ENCODE measurements at regions not wholly inside any gene's neighbourhood (a gene's known extent, or its start where the extent isn't known, plus 50 kb on each side); places are given as distances from the start of the nearest gene placed in this dataset.

DNA sequence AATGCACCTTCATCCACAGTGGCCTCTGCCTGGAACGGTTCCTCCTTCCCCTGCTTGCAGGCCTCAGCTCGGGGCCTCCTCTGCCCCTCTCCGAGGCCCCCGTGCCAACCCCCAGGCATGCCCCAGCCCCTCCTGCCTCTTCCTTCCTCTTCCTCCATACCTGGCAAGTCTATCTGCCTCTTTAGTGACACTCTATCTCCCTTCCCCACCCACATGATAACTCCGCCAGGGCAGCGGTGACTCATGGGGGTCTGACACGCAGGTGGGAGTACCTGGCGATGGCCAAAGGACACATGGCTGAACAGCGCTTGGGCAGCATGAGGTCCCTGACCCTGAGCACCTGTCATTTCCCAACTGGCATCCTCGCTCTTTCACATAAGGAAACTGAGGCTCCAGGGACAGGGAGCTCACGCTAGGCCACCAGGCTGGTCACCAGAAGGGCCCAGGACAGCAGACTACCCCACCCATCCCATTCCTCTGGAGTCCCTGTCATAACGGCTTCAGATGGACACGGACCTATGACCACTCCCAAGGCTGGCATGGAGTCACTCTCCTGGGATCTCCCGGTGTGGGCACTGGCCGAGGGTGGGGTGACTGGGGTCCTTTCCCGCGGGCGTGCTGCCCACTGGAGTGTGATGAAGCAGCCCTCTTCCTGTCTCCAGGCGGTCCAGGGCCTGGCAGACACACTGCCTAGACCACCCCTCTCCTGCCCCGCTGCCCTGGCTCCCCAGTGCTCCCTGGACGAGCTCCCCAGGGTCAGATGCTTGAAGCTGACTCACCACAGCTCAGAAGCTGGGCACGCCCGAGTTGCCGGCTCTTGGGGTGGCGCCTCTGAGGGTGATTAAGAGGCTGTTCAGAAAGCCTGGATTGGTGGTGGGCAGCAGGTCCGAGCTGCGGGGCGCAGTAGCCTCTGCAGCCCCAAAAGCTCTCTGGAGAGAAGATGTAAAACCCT, 100.6 kb downstream of the ENGASE start:
- TF ChIP-seq, protein P1, sequence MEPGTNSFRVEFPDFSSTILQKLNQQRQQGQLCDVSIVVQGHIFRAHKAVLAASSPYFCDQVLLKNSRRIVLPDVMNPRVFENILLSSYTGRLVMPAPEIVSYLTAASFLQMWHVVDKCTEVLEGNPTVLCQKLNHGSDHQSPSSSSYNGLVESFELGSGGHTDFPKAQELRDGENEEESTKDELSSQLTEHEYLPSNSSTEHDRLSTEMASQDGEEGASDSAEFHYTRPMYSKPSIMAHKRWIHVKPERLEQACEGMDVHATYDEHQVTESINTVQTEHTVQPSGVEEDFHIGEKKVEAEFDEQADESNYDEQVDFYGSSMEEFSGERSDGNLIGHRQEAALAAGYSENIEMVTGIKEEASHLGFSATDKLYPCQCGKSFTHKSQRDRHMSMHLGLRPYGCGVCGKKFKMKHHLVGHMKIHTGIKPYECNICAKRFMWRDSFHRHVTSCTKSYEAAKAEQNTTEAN (CRISPR knock-in tag; IDR thresholded peaks at IDR 0.05) = no peak
- TF ChIP-seq FOXK1 (CRISPR knock-in tag; IDR thresholded peaks at IDR 0.05) (no peak), NR3C1 (CRISPR knock-in tag; conservative IDR thresholded peaks at IDR 0.05; ENCODE audit: low read depth) (no peak), NR1H2 (CRISPR knock-in tag; IDR thresholded peaks at IDR 0.05) (no peak)
- TF ChIP-seq, protein P2, sequence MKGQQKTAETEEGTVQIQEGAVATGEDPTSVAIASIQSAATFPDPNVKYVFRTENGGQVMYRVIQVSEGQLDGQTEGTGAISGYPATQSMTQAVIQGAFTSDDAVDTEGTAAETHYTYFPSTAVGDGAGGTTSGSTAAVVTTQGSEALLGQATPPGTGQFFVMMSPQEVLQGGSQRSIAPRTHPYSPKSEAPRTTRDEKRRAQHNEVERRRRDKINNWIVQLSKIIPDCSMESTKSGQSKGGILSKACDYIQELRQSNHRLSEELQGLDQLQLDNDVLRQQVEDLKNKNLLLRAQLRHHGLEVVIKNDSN (CRISPR knock-in tag; IDR thresholded peaks at IDR 0.05) = no peak
- TF ChIP-seq, protein P3, sequence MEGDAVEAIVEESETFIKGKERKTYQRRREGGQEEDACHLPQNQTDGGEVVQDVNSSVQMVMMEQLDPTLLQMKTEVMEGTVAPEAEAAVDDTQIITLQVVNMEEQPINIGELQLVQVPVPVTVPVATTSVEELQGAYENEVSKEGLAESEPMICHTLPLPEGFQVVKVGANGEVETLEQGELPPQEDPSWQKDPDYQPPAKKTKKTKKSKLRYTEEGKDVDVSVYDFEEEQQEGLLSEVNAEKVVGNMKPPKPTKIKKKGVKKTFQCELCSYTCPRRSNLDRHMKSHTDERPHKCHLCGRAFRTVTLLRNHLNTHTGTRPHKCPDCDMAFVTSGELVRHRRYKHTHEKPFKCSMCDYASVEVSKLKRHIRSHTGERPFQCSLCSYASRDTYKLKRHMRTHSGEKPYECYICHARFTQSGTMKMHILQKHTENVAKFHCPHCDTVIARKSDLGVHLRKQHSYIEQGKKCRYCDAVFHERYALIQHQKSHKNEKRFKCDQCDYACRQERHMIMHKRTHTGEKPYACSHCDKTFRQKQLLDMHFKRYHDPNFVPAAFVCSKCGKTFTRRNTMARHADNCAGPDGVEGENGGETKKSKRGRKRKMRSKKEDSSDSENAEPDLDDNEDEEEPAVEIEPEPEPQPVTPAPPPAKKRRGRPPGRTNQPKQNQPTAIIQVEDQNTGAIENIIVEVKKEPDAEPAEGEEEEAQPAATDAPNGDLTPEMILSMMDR (IDR thresholded peaks at IDR 0.05) = no peak

All from WTC11 (cell line).